ENCODE measurements at regions not wholly inside any gene's neighbourhood (a gene's known extent, or its start where the extent isn't known, plus 50 kb on each side); places are given as distances from the start of the nearest gene placed in this dataset.

GRCh38 chr17:74153456-74153810, 50.0 kb upstream of the RPL38 start:
- Histone ChIP-seq H3K9me3 (no peaks in the 10 kb centered on the region), H3K4me3 (no peak overlapping the region), H3K4me1 (no peaks in the 10 kb centered on the region), H3K27ac (no peak overlapping the region), H3K36me3 (no peaks in the 10 kb centered on the region), H3K27me3 (no peaks in the 10 kb centered on the region)
- no peak for DNase-seq (ENCODE audit: low spot score in 2 of 2)
- intact Hi-C loops (cut with DNase I; ENCODE audit: low total_unique reads) = loop anchor here (5.0 kb wide), 1 partner anchor 1936 kb away; no protein-coding TSS in a partner anchor
- TF ChIP-seq POLR2AphosphoS5 (IDR thresholded peaks at IDR 0.05) (no peak), POLR2A (IDR thresholded peaks at IDR 0.05) (no peak)
- TF ChIP-seq, protein P1, sequence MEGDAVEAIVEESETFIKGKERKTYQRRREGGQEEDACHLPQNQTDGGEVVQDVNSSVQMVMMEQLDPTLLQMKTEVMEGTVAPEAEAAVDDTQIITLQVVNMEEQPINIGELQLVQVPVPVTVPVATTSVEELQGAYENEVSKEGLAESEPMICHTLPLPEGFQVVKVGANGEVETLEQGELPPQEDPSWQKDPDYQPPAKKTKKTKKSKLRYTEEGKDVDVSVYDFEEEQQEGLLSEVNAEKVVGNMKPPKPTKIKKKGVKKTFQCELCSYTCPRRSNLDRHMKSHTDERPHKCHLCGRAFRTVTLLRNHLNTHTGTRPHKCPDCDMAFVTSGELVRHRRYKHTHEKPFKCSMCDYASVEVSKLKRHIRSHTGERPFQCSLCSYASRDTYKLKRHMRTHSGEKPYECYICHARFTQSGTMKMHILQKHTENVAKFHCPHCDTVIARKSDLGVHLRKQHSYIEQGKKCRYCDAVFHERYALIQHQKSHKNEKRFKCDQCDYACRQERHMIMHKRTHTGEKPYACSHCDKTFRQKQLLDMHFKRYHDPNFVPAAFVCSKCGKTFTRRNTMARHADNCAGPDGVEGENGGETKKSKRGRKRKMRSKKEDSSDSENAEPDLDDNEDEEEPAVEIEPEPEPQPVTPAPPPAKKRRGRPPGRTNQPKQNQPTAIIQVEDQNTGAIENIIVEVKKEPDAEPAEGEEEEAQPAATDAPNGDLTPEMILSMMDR (IDR thresholded peaks at IDR 0.05) = no peak

Measured in breast epithelium (tissue), 4 donors.